HG03460 (cell line): ENCODE measurements at regions not wholly inside any gene's neighbourhood (a gene's known extent, or its start where the extent isn't known, plus 50 kb on each side); places are given as distances from the start of the nearest gene placed in this dataset.
"Not testable (repeated sequence)": the region's sequence is repeated elsewhere in the genome, so short reads cannot be mapped to it uniquely, and the experiment has no call there.

Experiments
- ATAC-seq: cut with Tn5 transposase; IDR thresholded peaks from one replicate; pipeline ENCODE4 v1.9.1; 2021; ENCODE audit not compliant: unreplicated experiment

DNA sequence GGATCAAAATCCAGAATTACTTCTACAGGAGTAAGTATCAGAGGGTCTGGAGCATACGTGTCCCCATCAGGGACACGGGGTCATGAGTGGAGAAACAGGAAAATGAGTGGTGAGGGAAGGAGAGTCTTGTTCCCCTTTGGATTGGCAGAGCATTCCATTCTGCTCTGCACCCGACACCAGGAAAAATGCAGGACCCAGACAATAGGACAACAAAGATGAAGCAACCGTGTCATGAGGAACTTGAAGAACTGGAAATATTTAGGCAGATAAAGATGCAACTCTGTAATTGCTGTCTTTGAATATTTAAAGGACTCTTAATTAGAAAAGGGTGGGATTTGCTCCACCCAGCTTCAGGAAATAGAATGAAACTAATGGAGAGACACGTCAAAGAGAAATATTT is 89.0 kb upstream of the BLID start:
- ATAC-seq: no peak

DNA sequence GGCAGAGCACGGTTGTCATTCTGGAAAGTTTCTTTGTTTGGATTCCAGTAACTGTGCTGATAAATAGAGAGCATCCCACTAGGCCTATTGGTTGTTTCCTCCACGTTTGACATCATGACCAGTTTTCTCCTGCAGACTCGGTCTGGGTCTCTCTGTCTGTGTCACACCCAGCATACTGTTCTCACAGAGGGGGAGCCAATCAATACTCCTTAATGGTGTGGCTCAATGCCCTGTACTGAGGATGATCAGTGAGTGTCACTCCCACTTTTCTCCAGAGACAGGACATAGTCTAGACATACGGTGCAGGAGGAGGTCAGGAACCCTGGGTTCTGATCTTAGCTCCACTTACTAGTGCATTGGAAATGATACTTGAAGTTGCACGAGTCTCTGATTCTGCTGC is 88.2 kb upstream of the BLID start:
- ATAC-seq: no peak

DNA sequence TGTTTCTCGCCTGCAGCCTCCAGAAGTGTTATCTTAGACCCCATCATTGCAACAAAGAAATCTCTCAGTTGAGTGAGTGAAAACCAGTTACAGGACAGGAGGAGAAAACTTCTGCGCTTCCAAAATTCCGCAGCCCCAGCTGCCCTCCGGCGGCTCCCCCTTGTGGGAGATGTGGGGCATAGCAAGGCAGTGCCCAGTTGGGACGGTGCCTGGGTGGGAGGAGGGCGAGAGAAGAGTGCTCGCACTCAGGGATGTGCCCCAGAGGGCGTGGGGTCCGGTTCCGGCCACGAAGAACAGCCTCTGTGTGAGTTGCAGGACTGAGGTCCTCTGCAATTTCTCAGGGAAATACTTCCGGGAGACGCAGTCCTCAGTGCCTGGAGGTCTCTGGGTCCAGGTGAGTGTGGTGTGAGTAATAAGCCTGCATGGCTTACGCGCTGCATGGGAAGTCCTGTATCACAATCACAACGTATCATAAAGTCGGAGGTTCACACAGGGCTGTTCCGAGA is 87.0 kb upstream of the BLID start:
- peak; percentile 86 for ATAC-seq

GRCh38 chr11:122202161-122202950 is 86.3 kb upstream of the BLID start:
- ATAC-seq: no peak

DNA sequence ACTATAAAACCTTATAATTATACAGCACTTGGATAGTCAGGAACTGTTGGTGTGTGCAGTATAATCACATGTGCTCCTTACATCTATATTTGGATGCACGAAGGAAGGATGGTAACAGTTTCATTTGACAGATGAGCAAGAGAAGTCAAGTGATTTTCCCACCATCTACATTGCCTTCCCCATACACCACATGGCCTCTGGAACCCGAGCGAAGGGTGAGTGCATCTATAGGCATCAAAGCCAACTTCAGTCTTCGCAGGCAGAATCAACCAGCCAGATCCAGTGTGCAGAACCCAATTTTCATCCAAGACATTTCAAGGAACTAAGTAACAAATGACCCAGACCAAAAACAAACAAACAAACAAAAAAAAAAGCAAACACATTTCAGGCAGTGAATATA is 85.1 kb upstream of the BLID start:
- ATAC-seq: no peak

- ATAC-seq: no peak
Measured at GRCh38 chr11:122199661-122200060, 83.6 kb upstream of the BLID start.

DNA sequence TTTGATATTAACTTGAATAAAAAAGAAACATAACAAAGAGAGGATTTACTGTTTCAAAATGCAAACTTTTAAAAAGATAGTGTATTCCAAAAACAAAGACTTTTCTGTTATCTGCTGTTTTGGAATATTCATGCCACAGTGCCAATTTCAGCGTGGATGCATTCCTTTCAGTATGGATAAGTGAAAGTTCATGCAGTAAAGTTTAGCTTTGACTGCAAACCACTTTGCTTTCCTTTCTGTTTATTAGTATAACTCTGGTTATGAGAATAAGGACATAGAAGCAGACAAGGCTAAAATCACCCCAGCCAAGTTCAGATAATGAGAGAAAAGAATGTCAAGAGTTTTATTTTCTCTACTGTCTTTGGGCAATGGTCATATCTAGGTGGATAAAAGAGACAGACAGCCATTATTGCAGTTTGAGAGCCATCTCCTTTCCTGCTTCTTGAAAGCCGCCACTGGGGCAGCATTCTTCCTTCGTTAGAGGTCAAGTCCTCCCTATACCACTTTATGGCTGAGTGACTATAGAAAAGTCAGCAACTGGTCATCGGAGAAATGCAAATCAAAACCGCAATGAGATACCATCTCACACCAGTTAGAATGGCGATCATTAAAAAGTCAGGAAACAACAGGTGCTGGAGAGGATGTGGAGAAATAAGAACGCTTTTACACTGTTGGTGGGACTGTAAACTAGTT is 82.4 kb upstream of the BLID start:
- no peak for ATAC-seq

GRCh38 chr11:122197066-122197987 is 81.3 kb upstream of the BLID start:
- ATAC-seq: no peak

- no peak for ATAC-seq
Measured at GRCh38 chr11:122195790-122196189, 79.8 kb upstream of the BLID start.

DNA sequence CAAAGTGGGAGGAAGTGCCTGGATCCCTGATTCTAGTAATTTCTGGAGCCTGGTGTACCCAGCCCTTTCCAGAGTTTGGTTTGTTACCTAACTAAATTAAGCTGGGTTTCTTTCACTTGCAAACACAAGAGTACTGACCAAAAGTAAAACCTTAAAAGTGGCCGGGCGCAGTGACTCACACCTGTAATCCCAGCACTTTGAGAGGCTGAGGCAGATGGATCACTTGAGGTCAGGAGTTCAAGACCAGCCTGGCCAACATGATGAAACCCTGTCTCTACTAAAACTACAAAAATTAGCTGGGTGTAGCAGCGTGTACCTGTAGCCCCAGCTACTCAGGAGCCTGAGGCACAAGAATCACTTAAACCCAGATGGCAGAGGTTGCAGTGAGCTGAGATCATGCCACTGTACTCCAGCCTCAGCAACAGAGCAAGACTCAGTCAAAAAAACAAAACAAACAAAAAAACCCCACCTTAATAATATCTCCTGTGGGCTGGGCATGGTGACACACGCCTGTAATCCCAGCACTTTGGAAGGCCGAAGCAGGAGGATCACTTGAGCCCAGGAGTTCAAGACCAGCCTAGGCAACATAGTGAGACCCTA is 78.0 kb upstream of the BLID start:
- ATAC-seq: not testable (repeated sequence)

DNA sequence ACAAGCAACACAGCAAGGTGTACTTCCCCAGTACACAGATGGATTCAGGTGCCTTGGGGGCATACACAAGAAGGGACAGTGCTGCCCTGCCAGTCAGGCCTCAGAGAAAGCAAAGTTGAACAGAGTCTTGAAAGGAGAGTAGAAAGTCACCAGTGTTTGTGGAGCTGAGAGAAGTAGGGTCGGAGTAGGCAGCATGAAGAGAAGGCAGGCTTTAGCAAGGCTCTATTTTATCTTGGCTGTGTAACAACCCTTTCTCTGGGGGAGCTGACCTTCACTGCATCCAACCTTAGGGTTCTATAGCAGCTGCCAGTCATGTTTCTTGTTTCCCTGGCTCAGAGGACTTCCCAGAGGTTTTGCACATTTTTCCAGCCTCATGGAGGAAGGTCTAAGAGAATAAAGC is 77.4 kb upstream of the BLID start:
- ATAC-seq: no peak

- no peak for ATAC-seq
Measured at GRCh38 chr11:122192634-122193255, 76.7 kb upstream of the BLID start.

- no peak for ATAC-seq
Measured at GRCh38 chr11:122190768-122191167, 74.8 kb upstream of the BLID start.

DNA sequence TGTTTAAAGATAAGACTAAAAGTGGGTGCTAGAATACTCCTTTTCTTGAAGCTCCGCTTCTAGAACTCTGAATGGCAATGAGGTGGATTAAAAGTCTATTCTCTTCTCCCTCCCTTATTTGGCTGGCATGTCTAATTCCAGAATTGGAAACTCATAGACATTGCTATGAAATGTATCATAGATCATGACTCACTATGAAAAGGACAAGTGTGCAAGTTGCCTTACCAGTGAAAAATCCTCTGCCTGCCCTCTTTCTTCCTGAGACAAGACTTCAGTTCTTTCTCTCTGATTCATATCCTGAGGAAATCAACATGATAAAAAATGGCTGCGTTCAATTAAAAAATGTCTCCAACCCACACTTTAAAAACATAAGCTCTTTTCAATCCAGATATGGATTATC is 73.2 kb upstream of the BLID start:
- no peak for ATAC-seq

- no peak for ATAC-seq
Measured at GRCh38 chr11:122187373-122188165, 71.6 kb upstream of the BLID start.

DNA sequence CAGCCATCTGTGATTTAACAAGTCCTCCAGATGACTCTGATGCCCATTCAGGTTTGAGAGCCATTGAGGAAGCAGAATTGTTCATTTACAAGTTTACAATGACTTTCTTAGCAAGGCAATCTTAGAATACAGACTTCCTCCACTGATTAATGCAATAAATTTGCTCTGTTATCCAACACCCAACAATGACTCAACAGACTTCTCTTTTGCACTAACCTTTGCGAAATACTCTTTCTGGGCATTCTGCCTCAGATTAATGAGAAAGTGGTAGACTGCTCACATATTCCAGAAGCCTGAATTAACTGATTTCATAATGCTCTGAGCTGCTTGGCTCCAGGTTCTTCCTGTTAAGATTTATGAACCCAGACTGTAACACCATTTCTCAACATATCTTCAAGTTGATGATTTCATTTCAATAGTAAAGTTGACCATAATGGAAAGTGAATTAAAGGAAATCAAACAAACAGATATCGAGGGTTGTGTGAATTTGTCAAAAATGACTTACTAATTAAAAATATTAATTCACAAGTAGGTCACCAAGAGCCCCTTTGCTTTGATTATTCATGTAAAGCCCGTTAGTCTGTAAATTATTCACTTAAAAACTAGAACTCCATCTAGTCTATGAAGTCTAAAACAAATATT is 70.5 kb upstream of the BLID start:
- ATAC-seq: no peak

DNA sequence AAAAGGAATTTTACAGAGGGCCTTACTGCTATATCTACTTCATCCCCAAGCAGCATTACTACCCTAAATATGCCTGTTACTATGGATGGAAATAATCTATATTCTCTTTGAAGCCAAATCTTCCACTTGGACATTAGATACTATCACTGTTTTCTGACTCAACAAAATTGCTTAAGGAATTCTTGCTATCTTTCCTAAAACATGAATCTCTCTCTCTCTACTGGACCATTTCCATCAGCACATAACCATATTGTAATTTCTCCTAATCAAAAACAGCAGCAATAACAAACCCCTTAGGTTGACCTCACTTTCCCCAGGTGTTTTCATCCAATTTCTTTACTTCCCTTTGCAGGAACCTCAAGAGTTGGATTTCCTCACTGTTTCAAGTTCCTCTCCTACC is 67.9 kb upstream of the BLID start:
- no peak for ATAC-seq

DNA sequence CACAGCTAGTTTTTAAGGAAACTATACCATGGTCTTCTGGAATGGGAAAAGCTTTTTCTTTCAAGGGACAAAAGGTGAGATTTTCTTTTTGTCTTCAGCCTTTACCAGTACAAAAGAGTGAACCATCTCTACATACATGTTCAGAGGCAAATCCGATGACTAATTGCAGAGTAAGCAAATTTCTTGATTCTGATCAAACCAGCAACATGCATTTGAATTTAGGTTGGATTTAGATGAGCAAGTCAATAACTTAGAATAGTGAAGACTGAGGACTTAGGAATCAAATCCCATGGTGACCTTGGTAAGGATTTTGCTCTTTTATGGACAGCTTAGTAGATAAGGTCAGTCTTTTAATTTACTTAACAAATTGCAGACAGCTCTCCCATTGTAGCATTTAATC is 65.9 kb upstream of the BLID start:
- ATAC-seq: no peak

GRCh38 chr11:122181372-122181771 is 65.4 kb upstream of the BLID start:
- no peak for ATAC-seq
